ENCODE measurements at regions not wholly inside any gene's neighbourhood (a gene's known extent, or its start where the extent isn't known, plus 50 kb on each side); places are given as distances from the start of the nearest gene placed in this dataset.
"Not testable (repeated sequence)": the region's sequence is repeated elsewhere in the genome, so short reads cannot be mapped to it uniquely, and the experiment has no call there.

DNA sequence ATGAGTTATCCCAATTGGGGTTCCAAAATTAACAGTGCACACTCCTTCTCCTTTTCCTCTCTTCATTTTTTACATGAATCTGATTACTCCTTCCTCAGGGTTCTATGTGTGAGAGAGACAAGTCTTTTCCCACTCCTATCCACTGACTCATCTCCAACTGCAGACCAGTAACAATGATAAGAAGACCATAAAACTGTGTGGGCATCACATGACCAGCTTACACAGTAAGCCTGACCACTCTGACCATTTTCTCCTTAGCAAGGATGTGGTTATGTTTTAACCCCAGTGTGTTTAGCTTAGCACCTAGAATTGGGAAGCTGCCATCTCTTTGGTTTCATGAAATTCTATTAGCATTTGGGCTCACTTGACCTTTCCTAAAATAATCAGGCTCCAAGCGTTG lies 145.0 kb upstream of the CALCR start:
- DNase-seq (ENCODE audit: low read depth, low spot score) = no peak
- POLR2A ChIA-PET = no interaction called here
- CTCF ChIA-PET = no interaction called here
- TF ChIP-seq, protein P1, sequence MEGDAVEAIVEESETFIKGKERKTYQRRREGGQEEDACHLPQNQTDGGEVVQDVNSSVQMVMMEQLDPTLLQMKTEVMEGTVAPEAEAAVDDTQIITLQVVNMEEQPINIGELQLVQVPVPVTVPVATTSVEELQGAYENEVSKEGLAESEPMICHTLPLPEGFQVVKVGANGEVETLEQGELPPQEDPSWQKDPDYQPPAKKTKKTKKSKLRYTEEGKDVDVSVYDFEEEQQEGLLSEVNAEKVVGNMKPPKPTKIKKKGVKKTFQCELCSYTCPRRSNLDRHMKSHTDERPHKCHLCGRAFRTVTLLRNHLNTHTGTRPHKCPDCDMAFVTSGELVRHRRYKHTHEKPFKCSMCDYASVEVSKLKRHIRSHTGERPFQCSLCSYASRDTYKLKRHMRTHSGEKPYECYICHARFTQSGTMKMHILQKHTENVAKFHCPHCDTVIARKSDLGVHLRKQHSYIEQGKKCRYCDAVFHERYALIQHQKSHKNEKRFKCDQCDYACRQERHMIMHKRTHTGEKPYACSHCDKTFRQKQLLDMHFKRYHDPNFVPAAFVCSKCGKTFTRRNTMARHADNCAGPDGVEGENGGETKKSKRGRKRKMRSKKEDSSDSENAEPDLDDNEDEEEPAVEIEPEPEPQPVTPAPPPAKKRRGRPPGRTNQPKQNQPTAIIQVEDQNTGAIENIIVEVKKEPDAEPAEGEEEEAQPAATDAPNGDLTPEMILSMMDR (IDR thresholded peaks at IDR 0.05; ENCODE audit: insufficient read depth, low read length, missing control alignments) = no peak
- no peak overlapping the region for H3K4me3 ChIP-seq (ENCODE audit: low read depth, low read length)

DNA sequence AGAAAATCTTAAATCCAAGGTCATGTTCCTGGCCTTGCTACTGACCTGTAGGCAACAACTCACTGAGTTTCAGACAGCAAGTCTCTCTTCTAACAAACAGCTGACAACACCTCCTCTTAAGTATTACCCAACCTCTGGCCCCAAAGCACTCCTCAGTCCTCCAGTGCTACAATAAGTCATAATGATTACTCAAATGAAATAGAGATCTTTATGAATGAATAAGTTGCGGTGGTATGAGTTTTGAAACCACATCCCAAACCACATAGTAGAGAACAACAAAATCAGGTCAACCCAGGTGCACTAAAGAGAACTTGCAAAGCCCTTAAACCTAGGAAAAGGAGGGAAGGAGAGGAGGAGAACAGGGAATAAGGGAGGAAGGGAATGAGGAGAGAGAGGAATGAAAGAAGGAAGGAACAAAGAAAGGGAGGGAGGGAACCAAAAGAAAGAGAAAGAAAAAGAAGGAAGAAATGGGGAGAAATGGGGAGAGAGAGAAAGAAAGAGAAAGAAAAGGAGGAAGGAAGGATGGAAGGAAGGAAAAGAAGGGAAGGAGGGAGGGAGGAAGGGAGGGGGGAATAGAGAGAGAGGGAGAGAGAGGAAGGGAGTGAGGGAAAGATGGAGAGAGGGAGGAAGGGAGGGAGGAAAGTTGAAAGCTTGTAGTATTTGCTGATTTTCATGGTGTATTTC lies 142.8 kb upstream of the CALCR start:
- TF ChIP-seq, protein P1 (IDR thresholded peaks at IDR 0.05; ENCODE audit: insufficient read depth, low read length, missing control alignments) = no peak
- ChIA-PET POLR2A (no interaction called here), CTCF (interaction anchor here (0.9 kb wide), 1 partner anchor 489 kb away, joined by 3 read pairs; no protein-coding TSS in a partner anchor)
- no peak overlapping the region for H3K4me3 ChIP-seq (ENCODE audit: low read depth, low read length)
- no peak for DNase-seq (ENCODE audit: low read depth, low spot score)

DNA sequence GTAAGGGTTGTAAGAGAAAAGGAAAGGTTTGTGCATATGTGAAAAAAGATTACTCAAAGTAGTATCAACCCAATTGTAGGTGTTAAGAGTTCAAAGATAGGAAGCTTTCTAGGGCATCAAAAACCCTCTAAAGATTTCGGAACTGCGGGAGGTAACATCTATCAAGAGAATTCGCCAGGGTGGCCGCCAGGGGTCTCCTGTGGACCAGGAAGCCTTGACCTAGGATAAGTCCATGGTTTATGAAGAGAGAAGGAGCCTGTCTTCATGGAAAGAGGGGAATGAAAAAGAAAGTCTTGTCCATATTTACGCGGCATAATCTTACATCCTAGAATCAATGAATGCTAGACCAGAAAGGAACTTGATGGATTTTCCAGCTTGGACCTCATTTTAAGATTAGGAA lies 140.7 kb upstream of the CALCR start:
- no peak for DNase-seq (ENCODE audit: low read depth, low spot score)
- TF ChIP-seq, protein P1 (IDR thresholded peaks at IDR 0.05; ENCODE audit: insufficient read depth, low read length, missing control alignments) = peak; percentile 54
- CTCF ChIA-PET = interaction anchor here (0.5 to 2.1 kb wide), 10 partner anchors 10 to 1728 kb away, joined by 3 to 12 read pairs (median 3); partner anchors contain the start of gene TFPI2
- POLR2A ChIA-PET = no interaction called here
- H3K4me3 ChIP-seq (ENCODE audit: low read depth, low read length) = no peak overlapping the region

DNA sequence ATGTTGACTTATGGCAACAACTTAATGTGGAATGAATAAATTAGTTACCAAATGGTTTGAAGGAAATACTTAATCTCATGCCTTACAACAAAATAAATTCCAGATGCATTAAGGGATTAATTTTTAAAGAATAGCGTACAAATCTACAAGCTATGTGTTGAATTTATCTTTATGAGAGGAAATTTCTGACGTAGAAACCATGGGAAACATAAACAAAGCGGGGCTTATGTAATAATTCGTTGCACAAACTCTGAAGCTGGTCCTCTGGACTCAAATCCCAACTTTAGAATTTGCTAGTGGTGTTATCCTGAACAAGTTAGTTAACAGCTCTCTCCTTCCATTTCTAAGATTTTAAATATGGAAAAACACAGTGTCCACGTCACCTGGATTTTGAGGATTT lies 137.4 kb upstream of the CALCR start:
- H3K4me3 ChIP-seq (ENCODE audit: low read depth, low read length) = no peak overlapping the region
- ChIA-PET POLR2A (no interaction called here), CTCF (no interaction called here)
- DNase-seq (ENCODE audit: low read depth, low spot score) = no peak
- TF ChIP-seq, protein P1 (IDR thresholded peaks at IDR 0.05; ENCODE audit: insufficient read depth, low read length, missing control alignments) = no peak

DNA sequence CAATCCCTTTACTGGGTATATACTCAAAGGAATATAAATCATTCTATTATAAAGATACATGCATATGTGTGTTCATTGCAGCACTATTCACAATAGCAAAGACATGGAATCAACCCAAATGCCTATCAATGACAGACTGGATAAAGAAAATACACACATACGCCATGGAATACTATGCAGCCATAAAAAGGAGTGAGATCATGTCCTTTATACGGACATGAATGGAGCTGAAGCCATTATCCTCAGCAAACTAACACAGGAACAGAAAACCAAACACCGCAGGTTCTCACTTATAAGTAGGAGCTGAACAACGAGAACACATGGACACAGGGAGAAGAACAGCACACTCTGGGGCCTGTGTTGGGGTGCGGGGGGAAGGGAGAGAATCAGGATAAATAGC lies 133.7 kb upstream of the CALCR start:
- POLR2A ChIA-PET; H3K4me3 ChIP-seq (ENCODE audit: low read depth, low read length); DNase-seq (ENCODE audit: low read depth, low spot score); CTCF ChIA-PET: not testable (repeated sequence)

DNA sequence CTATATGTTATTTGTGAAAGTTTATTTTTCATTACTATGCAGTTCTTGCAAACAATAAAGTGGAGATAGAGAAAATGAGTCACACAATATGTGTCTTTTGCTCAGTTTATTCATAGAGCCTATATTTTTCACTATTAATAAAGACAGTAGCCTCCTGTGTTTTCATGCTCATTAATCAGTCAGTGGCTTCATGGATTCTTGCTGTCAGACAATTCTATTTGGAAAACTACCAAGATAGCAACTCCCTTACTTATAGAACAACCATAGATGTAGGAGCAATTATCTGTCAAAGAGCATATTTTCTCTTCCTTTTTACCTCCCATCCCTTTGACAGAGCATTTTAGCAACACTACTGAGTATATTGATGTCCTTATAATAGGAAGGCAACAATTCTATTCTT lies 132.7 kb upstream of the CALCR start:
- DNase-seq (ENCODE audit: low read depth, low spot score) = no peak
- H3K4me3 ChIP-seq (ENCODE audit: low read depth, low read length) = no peak overlapping the region
- TF ChIP-seq, protein P1 (IDR thresholded peaks at IDR 0.05; ENCODE audit: insufficient read depth, low read length, missing control alignments) = no peak
- ChIA-PET POLR2A (no interaction called here), CTCF (no interaction called here)

DNA sequence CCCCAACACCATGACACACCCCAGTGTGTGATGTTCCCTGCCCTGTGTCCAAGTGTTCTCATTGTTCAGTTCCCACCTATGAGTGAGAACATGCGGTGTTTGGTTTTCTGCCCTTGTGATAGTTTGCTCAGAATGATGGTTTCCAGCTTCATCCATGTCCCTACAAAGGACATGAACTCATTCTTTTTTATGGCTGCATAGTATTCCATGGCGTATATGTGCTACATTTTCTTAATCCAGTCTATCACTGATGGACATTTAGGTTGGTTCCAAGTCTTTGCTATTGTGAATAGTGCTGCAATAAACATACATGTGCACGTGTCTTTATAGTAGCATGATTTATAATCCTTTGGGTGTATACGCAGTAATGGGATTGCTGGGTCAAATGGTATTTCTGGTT lies 131.6 kb upstream of the CALCR start:
- CTCF ChIA-PET = interaction anchor here (1.4 kb wide), 1 partner anchor 10 kb away, joined by 4 read pairs; no protein-coding TSS in a partner anchor

More for the DNA sequence above, 131.6 kb upstream of the CALCR start:
- DNase-seq (ENCODE audit: low read depth, low spot score); H3K4me3 ChIP-seq (ENCODE audit: low read depth, low read length); POLR2A ChIA-PET: not testable (repeated sequence)

Data from AG04449 (cell line).